MM.1S (cell line): ENCODE measurements at regions not wholly inside any gene's neighbourhood (a gene's known extent, or its start where the extent isn't known, plus 50 kb on each side); places are given as distances from the start of the nearest gene placed in this dataset.

Experiments used
- DNase-seq: peaks from one replicate; pipeline ENCODE4 v3.0.0-alpha.2; 2015
- H2AFZ ChIP-seq: fragments of 300-600 bp; sonication (generic); 2 replicates; pipeline ENCODE4 v1.6.0; 2016; ENCODE audit warnings: antibody characterized with exemption, low read length
- H3F3A ChIP-seq: fragments of 300-600 bp; sonication (generic); 2 replicates; pipeline ENCODE4 v1.6.1; 2016; ENCODE audit warnings: mild to moderate bottlenecking, antibody characterized with exemption, low read length, moderate library complexity, mixed read lengths; ENCODE audit not compliant: insufficient read depth
- H3K27ac ChIP-seq: fragments of 300-600 bp; sonication (generic); 2 replicates; pipeline ENCODE4 v1.5.1; 2016; ENCODE audit warnings: mild to moderate bottlenecking, low read length
- H3K27me3 ChIP-seq: fragments of 300-600 bp; sonication (generic); replicated peaks from 2 replicates; pipeline ENCODE4 v1.6.0; 2016; ENCODE audit warnings: low read length; ENCODE audit not compliant: insufficient read depth
- H3K36me3 ChIP-seq: fragments of 300-600 bp; sonication (generic); replicated peaks from 2 replicates; pipeline ENCODE4 v1.6.1; 2016; ENCODE audit warnings: mild to moderate bottlenecking, low read length, mixed read lengths; ENCODE audit not compliant: insufficient read depth
- H3K4me1 ChIP-seq: fragments of 300-600 bp; sonication (generic); 2 replicates; pipeline ENCODE4 v1.6.1; 2016; ENCODE audit warnings: low read length, mixed read lengths
- H3K4me2 ChIP-seq: fragments of 300-600 bp; sonication (generic); 2 replicates; pipeline ENCODE4 v1.6.0; 2016; ENCODE audit warnings: low read depth, low read length
- H3K4me3 ChIP-seq: fragments of 300-600 bp; sonication (generic); 2 replicates; pipeline ENCODE4 v1.5.1; 2016; ENCODE audit warnings: low read length, mixed read lengths
- H3K79me2 ChIP-seq: fragments of 300-600 bp; sonication (generic); 2 replicates; pipeline ENCODE4 v1.6.1; 2016; ENCODE audit warnings: mixed run types, low read length, mixed read lengths
- H3K9ac ChIP-seq: fragments of 300-600 bp; sonication (generic); 2 replicates; pipeline ENCODE4 v1.6.1; 2016; ENCODE audit warnings: low read length, mixed read lengths
- H3K9me2 ChIP-seq: fragments of 300-600 bp; sonication (generic); replicated peaks from 2 replicates; pipeline ENCODE4 v1.6.1; 2016; ENCODE audit warnings: mild to moderate bottlenecking, low read length, mixed read lengths; ENCODE audit not compliant: insufficient read depth
- H3K9me3 ChIP-seq: fragments of 300-600 bp; sonication (generic); replicated peaks from 2 replicates; pipeline ENCODE4 v1.6.1; 2016; ENCODE audit warnings: mild to moderate bottlenecking, low read length, mixed read lengths; ENCODE audit not compliant: insufficient read depth
- H4K20me1 ChIP-seq: fragments of 300-600 bp; sonication (generic); 2 replicates; pipeline ENCODE4 v1.6.1; 2016; ENCODE audit warnings: mild to moderate bottlenecking, low read length, moderate library complexity, mixed read lengths; ENCODE audit not compliant: insufficient read depth
- CTCF ChIP-seq: fragments of 300-600 bp; sonication (generic); IDR thresholded peaks from 2 replicates; pipeline ENCODE4 v1.5.1; 2016; ENCODE audit warnings: antibody characterized with exemption, low read length, mixed read lengths
- EZH2 ChIP-seq: fragments of 300-600 bp; sonication (generic); optimal IDR thresholded peaks from 2 replicates; pipeline ENCODE3; 2017; ENCODE audit warnings: low read depth, mild to moderate bottlenecking, antibody characterized with exemption, low read length, mixed read lengths
- EZH2phosphoT487 ChIP-seq: fragments of 300-600 bp; sonication (generic); IDR thresholded peaks from 2 replicates; pipeline ENCODE4 v1.6.1; 2018; ENCODE audit warnings: antibody characterized with exemption, low read length

GRCh38 chr4:157824021-157824420 lies 348.8 kb downstream of the GASK1B start:
- no peak overlapping the region for H3K4me2 ChIP-seq
- TF ChIP-seq EZH2 (no peak), EZH2phosphoT487 (no peak), CTCF (no peak)
- H3K79me2 ChIP-seq, result no peaks in the 10 kb centered on the region
- H3K36me3 ChIP-seq, result no peaks in the 10 kb centered on the region
- H2AFZ ChIP-seq, result no peak overlapping the region
- DNase-seq, result no peak
- H4K20me1 ChIP-seq, result no peaks in the 10 kb centered on the region
- no peaks in the 10 kb centered on the region for H3K9me3 ChIP-seq
- no peak overlapping the region for H3K9ac ChIP-seq
- H3K4me1 ChIP-seq, result no peaks in the 10 kb centered on the region
- H3K9me2 ChIP-seq, result no peaks in the 10 kb centered on the region
- no peak overlapping the region for H3K4me3 ChIP-seq
- no peaks in the 10 kb centered on the region for H3F3A ChIP-seq
- no peaks in the 10 kb centered on the region for H3K27me3 ChIP-seq
- H3K27ac ChIP-seq, result no peak overlapping the region

GRCh38 chr4:157821814-157822213 lies 351.0 kb downstream of the GASK1B start:
- Histone ChIP-seq H3K4me1 (no peaks in the 10 kb centered on the region), H2AFZ (no peak overlapping the region), H3K27ac (no peak overlapping the region), H3K9me3 (no peaks in the 10 kb centered on the region), H3K79me2 (no peaks in the 10 kb centered on the region), H3K36me3 (no peaks in the 10 kb centered on the region), H3K27me3 (no peaks in the 10 kb centered on the region), H3F3A (no peaks in the 10 kb centered on the region), H3K9ac (no peak overlapping the region), H4K20me1 (no peaks in the 10 kb centered on the region), H3K4me3 (no peak overlapping the region), H3K9me2 (no peaks in the 10 kb centered on the region), H3K4me2 (no peak overlapping the region)
- TF ChIP-seq EZH2phosphoT487, result no peak
- no peak for TF ChIP-seq EZH2
- no peak for TF ChIP-seq CTCF
- no peak for DNase-seq

GRCh38 chr4:157819693-157820464 lies 352.9 kb downstream of the GASK1B start:
- no peaks in the 10 kb centered on the region for H3K9me2 ChIP-seq
- no peak overlapping the region for H3K4me2 ChIP-seq
- no peaks in the 10 kb centered on the region for H3F3A ChIP-seq
- H3K27ac ChIP-seq, result no peak overlapping the region
- no peaks in the 10 kb centered on the region for H3K27me3 ChIP-seq
- H3K9ac ChIP-seq, result no peak overlapping the region
- H4K20me1 ChIP-seq, result no peaks in the 10 kb centered on the region
- H3K4me1 ChIP-seq, result no peaks in the 10 kb centered on the region
- TF ChIP-seq CTCF (no peak), EZH2 (no peak), EZH2phosphoT487 (no peak)
- H3K79me2 ChIP-seq, result no peaks in the 10 kb centered on the region
- no peaks in the 10 kb centered on the region for H3K36me3 ChIP-seq
- H3K9me3 ChIP-seq, result no peaks in the 10 kb centered on the region
- no peak overlapping the region for H3K4me3 ChIP-seq
- no peak for DNase-seq
- no peak overlapping the region for H2AFZ ChIP-seq
